G401 (cell line): ENCODE measurements at regions not wholly inside any gene's neighbourhood (a gene's known extent, or its start where the extent isn't known, plus 50 kb on each side); places are given as distances from the start of the nearest gene placed in this dataset.

ENCODE experiments used
- DNase-seq: peaks from one replicate; pipeline ENCODE4 v3.0.0-alpha.2; 2015; ENCODE audit warnings: low spot score
- in situ Hi-C: cut with HindIII; loops from 2 replicates; pipeline ENCODE4 v1.10.0; 2016; ENCODE audit warnings: low sequenced_read_pairs, mixed read lengths

DNA sequence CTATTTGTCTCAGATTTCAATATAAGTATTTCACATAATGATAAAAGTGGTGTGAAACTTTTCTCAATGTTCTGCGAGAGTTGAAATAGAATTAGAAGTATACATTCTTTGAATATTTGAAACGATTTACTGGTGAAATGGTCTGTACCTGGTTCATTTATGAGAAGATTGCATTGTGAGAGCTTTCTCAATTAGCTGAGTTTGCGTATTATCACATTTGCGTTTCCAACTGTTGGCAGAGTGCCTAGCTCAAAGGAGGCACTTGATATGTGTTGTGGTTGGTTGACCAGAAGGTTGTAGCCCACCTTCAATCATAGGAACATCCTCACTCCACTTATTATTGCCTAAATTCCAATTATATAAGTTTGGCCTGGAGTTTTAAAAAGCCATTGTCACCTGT, 58.8 kb upstream of the EXOC2 start:
- in situ Hi-C loops = no loop called here
- no peak for DNase-seq

DNA sequence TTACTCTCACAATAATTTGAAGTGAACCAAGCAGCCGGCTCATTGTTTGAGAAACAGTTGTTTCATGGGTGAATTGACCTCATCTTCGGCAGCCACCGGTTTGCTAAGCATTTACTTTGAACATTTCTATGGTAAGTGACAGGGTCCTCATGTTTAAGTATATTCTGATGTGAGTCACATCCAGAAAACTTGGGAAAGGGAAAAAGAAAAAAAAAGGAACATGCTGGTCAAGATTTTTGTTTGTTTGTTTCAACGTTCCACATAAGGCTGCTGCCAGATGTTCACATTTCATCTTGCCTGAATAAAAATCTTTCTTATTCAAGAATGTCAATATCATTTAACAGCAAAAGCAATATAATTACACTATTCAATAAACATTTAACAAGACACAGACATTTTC, 55.0 kb upstream of the EXOC2 start:
- DNase-seq = no peak
- in situ Hi-C loops = no loop called here

DNA sequence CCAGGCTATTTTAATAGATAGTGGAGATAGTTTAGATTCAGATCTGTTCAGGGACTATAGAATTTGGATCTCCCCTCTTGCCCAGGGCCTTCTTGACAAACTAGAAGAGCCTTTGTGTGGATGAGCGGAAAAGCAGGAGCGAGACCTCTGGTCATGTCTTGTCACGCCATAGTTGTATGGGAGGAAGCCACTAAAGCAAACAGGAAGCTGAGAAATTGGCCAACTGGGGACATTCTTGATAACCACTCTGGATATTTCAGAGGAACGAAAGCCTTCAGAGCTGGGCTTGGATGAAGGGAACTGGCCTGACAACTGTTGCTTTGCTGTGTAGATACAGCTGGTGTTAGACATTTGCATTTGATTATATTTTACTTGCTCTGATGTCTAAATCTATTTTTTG, 54.1 kb upstream of the EXOC2 start:
- in situ Hi-C loops = no loop called here
- no peak for DNase-seq

DNA sequence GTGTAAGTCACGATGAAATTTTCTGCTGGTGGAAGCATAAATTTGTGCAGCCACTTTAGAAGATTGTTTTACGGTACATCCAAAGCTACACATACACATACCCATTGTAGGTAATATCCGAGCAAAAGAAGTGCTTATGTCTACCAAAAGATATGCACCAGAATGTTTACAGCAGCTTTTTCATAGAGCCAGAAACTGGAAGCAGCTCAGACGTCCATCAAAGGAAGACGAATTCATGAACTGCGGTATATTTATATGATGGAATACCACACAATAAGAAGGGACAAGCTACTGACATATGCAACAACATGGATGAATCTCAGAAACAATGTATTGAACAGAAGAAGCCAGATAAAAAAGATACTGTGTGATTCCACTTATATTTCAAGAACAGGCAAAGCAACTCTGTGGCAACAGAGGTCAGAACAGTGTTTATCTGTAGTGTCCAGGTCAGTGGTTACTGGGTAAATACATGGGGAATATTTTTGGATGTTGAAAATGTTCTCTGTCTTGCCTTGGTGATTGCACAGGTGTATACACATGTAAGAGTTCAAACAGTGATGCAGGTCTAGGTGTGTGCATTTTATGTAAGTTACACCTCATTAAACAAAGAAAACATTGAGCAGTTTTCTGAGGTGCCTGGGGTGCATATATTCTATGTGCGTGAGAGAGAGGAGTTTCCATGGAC, 51.9 kb upstream of the EXOC2 start:
- in situ Hi-C loops = no loop called here
- no peak for DNase-seq

DNA sequence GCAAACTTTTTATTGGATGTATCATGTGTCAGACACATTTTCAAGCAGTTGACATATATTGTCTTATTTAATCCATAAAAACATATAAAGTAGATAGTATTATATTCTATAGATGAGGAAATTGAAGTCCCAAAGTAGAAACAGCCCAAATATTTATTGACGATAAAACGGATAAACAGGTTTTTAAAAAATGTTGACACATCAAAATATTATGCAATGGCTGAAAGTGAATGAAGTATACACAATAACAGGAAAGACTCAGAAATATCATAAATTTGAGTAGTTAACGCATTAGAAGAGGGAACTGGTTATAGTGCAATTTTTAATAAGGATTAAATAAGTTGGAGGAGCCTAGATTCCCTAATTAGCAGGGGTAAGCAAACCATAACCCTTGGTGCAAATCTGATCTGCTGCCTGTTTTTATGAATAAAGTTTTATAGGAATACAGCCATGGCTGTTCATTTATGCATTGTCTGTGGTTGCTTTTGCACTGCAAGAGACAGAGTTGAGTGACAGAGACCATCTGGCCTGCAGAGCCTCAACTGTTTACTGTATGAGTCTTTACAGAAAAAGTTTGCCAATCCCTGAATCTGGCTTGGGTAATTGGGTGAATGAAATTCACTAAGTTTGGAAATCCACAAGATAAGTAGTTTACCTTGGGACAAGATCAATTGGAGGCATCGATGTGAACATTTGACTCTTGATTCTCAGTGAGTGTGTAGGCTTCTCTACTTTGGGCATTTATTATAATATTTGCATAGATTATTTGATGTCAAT, 50.6 kb upstream of the EXOC2 start:
- DNase-seq = no peak
- in situ Hi-C loops = no loop called here
